HEK293 (cell line): ENCODE measurements at regions not wholly inside any gene's neighbourhood (a gene's known extent, or its start where the extent isn't known, plus 50 kb on each side); places are given as distances from the start of the nearest gene placed in this dataset.

Experiments used
- CTCF ChIA-PET: fragments of 350-600 bp; formaldehyde crosslinking; extraction: SDS; loops from one replicate; lab custom pipeline; 2021; ENCODE audit warnings: antibody characterized with exemption; lab: Yijun Ruan, JAX
- POLR2A ChIA-PET: fragments of 300-600 bp; formaldehyde crosslinking; extraction: SDS; loops from one replicate; lab custom pipeline; 2020; ENCODE audit warnings: antibody characterized with exemption, inconsistent platforms; lab: Yijun Ruan, JAX
- H3K27ac ChIP-seq: fragments of 200-500 bp; sonication (Bioruptor generic); 2 replicates; pipeline ENCODE4 v1.5.1; 2014; ENCODE audit warnings: low read depth, low read length, control low read depth, inconsistent platforms; ENCODE audit errors: extremely low read depth
- H3K36me3 ChIP-seq, 2 experiments: fragments of 200-500 bp in 1 of 2; sonication (Bioruptor generic) in 1 of 2; 1 replicate in 1 of 2; 2 replicates in 1 of 2; pipeline ENCODE4 v1.5.1; 2014 to 2017; ENCODE audit warnings: inconsistent platforms in 2 of 2, low read length in 2 of 2; ENCODE audit not compliant: control insufficient read depth in 2 of 2, insufficient read depth in 1 of 2
- H3K4me1 ChIP-seq: fragments of 200-500 bp; sonication (Bioruptor generic); 2 replicates; pipeline ENCODE4 v1.5.1; 2014; ENCODE audit warnings: mild to moderate bottlenecking, low read length, inconsistent platforms; ENCODE audit not compliant: control insufficient read depth, insufficient read depth
- H3K4me3 ChIP-seq: 2 replicates; pipeline ENCODE4 v1.5.1; 2011; ENCODE audit warnings: low read depth, mild to moderate bottlenecking, control low read depth, low read length, moderate library complexity
- H3K9me3 ChIP-seq: fragments of 200-500 bp; sonication (Bioruptor generic); 2 replicates; pipeline ENCODE4 v1.5.1; 2014; ENCODE audit warnings: low read depth, low read length, inconsistent platforms; ENCODE audit not compliant: control insufficient read depth, insufficient read depth
- BCL11B ChIP-seq: fragments of 450-650 bp; formaldehyde crosslinking; IDR thresholded peaks from 2 replicates; pipeline ENCODE4 v1.5.1; 2016; ENCODE audit warnings: low read depth, missing biosample characterization, missing genetic modification characterization
- GLI4 ChIP-seq: fragments of 450-650 bp; formaldehyde crosslinking; IDR thresholded peaks from 2 replicates; pipeline ENCODE4 v1.5.1; 2016; ENCODE audit warnings: missing biosample characterization, missing genetic modification characterization
- OVOL3 ChIP-seq: fragments of 450-650 bp; formaldehyde crosslinking; IDR thresholded peaks from 2 replicates; pipeline ENCODE4 v1.5.1; 2016; ENCODE audit warnings: missing biosample characterization, missing genetic modification characterization
- SETDB1 ChIP-seq: IDR thresholded peaks from one replicate; pipeline ENCODE4 v1.6.1; 2017; ENCODE audit warnings: mild to moderate bottlenecking, low read length, moderate library complexity, mixed read lengths; ENCODE audit not compliant: insufficient read length
- SP7 ChIP-seq: fragments of 450-650 bp; formaldehyde crosslinking; IDR thresholded peaks from 2 replicates; pipeline ENCODE4 v1.5.1; 2016; ENCODE audit warnings: missing biosample characterization, missing genetic modification characterization
- TRIM28 ChIP-seq: IDR thresholded peaks from 2 replicates; pipeline ENCODE4 v1.6.1; 2011; ENCODE audit warnings: low read length, control low read depth, borderline replicate concordance
- WT1 ChIP-seq: fragments of 450-650 bp; formaldehyde crosslinking; IDR thresholded peaks from 2 replicates; pipeline ENCODE4 v1.5.1; 2016; ENCODE audit warnings: missing biosample characterization, missing genetic modification characterization
- ZNF239 ChIP-seq: fragments of 450-650 bp; formaldehyde crosslinking; IDR thresholded peaks from 2 replicates; pipeline ENCODE4 v1.5.1; 2016; ENCODE audit warnings: missing biosample characterization, missing genetic modification characterization
- ZNF280C ChIP-seq: fragments of 450-650 bp; formaldehyde crosslinking; IDR thresholded peaks from 2 replicates; pipeline ENCODE4 v1.5.1; 2016; ENCODE audit warnings: missing biosample characterization, missing genetic modification characterization
- ZNF510 ChIP-seq: fragments of 450-650 bp; formaldehyde crosslinking; IDR thresholded peaks from 2 replicates; pipeline ENCODE4 v1.5.1; 2018; ENCODE audit warnings: mild to moderate bottlenecking, missing genetic modification characterization, missing biosample characterization; ENCODE audit not compliant: insufficient replicate concordance
- ZNF560 ChIP-seq: fragments of 450-650 bp; formaldehyde crosslinking; IDR thresholded peaks from 2 replicates; pipeline ENCODE4 v1.5.1; 2017; ENCODE audit warnings: missing biosample characterization, missing genetic modification characterization, borderline replicate concordance
- ZNF768 ChIP-seq: fragments of 450-650 bp; formaldehyde crosslinking; IDR thresholded peaks from 2 replicates; pipeline ENCODE4 v1.5.1; 2018; ENCODE audit warnings: missing biosample characterization, mild to moderate bottlenecking, missing genetic modification characterization
- ZNF791 ChIP-seq: fragments of 450-650 bp; formaldehyde crosslinking; IDR thresholded peaks from 2 replicates; pipeline ENCODE4 v1.5.1; 2016; ENCODE audit warnings: missing biosample characterization, missing genetic modification characterization
- ZNF837 ChIP-seq: fragments of 450-650 bp; formaldehyde crosslinking; IDR thresholded peaks from 2 replicates; pipeline ENCODE4 v1.5.1; 2016; ENCODE audit warnings: missing biosample characterization, missing genetic modification characterization
- TF ChIP-seq, protein P1 (sequence below): fragments of 450-650 bp; formaldehyde crosslinking; IDR thresholded peaks from 2 replicates; pipeline ENCODE4; 2016; ENCODE audit warnings: missing biosample characterization, missing genetic modification characterization
- TF ChIP-seq, protein P2 (sequence below): fragments of 450-650 bp; formaldehyde crosslinking; IDR thresholded peaks from 2 replicates; pipeline ENCODE4 v1.5.1; 2016; ENCODE audit warnings: missing biosample characterization, missing genetic modification characterization, borderline replicate concordance
- TF ChIP-seq, protein P3 (sequence below): fragments of 450-650 bp; formaldehyde crosslinking; IDR thresholded peaks from 2 replicates; pipeline ENCODE4 v1.5.1; 2016; ENCODE audit warnings: missing biosample characterization, missing genetic modification characterization

DNA sequence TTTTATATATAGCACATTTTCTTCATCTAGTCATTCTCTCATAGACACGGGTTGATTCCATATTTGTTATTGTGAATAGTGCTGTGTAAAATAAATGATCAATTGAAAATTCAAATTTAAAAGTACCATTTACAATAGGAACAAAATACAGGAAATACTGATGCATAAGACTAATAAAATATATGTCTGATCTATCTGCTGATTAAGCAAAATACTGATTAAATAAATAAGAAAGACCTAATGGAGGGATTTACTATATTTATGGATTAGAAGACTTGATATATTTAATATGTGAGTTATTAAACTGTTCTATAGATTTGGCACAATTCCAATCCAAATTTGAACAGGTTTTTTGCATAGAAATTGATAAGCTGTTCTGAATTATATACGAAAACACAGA, 1044.8 kb upstream of the ADGRL2 start:
- ChIA-PET POLR2A (no interaction called here), CTCF (no interaction called here)
- H3K27ac ChIP-seq, result no peak overlapping the region
- no peak overlapping the region for H3K4me3 ChIP-seq
- no peaks in the 10 kb centered on the region for H3K4me1 ChIP-seq
- no peak for TF ChIP-seq ZNF560 (tag by site-specific recombination)
- TF ChIP-seq WT1 (tag by site-specific recombination), result no peak
- TF ChIP-seq SP7 (tag by site-specific recombination), result no peak
- TF ChIP-seq ZNF837 (tag by site-specific recombination), result no peak
- no peak for TF ChIP-seq ZNF768 (tag by site-specific recombination)
- no peak for TF ChIP-seq TRIM28
- TF ChIP-seq, protein P1, sequence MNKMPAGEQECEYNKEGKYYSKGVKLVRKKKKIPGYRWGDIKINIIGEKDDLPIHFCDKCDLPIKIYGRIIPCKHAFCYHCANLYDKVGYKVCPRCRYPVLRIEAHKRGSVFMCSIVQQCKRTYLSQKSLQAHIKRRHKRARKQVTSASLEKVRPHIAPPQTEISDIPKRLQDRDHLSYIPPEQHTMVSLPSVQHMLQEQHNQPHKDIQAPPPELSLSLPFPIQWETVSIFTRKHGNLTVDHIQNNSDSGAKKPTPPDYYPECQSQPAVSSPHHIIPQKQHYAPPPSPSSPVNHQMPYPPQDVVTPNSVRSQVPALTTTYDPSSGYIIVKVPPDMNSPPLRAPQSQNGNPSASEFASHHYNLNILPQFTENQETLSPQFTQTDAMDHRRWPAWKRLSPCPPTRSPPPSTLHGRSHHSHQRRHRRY (tag by site-specific recombination), result no peak
- TF ChIP-seq, protein P2, sequence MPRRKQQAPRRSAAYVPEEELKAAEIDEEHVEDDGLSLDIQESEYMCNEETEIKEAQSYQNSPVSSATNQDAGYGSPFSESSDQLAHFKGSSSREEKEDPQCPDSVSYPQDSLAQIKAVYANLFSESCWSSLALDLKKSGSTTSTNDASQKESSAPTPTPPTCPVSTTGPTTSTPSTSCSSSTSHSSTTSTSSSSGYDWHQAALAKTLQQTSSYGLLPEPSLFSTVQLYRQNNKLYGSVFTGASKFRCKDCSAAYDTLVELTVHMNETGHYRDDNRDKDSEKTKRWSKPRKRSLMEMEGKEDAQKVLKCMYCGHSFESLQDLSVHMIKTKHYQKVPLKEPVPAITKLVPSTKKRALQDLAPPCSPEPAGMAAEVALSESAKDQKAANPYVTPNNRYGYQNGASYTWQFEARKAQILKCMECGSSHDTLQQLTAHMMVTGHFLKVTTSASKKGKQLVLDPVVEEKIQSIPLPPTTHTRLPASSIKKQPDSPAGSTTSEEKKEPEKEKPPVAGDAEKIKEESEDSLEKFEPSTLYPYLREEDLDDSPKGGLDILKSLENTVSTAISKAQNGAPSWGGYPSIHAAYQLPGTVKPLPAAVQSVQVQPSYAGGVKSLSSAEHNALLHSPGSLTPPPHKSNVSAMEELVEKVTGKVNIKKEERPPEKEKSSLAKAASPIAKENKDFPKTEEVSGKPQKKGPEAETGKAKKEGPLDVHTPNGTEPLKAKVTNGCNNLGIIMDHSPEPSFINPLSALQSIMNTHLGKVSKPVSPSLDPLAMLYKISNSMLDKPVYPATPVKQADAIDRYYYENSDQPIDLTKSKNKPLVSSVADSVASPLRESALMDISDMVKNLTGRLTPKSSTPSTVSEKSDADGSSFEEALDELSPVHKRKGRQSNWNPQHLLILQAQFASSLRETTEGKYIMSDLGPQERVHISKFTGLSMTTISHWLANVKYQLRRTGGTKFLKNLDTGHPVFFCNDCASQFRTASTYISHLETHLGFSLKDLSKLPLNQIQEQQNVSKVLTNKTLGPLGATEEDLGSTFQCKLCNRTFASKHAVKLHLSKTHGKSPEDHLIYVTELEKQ (tag by site-specific recombination), result no peak
- no peak for TF ChIP-seq ZNF510
- TF ChIP-seq ZNF239 (tag by site-specific recombination), result no peak
- no peak for TF ChIP-seq ZNF280C (tag by site-specific recombination)
- TF ChIP-seq OVOL3 (tag by site-specific recombination), result no peak
- TF ChIP-seq, protein P3, sequence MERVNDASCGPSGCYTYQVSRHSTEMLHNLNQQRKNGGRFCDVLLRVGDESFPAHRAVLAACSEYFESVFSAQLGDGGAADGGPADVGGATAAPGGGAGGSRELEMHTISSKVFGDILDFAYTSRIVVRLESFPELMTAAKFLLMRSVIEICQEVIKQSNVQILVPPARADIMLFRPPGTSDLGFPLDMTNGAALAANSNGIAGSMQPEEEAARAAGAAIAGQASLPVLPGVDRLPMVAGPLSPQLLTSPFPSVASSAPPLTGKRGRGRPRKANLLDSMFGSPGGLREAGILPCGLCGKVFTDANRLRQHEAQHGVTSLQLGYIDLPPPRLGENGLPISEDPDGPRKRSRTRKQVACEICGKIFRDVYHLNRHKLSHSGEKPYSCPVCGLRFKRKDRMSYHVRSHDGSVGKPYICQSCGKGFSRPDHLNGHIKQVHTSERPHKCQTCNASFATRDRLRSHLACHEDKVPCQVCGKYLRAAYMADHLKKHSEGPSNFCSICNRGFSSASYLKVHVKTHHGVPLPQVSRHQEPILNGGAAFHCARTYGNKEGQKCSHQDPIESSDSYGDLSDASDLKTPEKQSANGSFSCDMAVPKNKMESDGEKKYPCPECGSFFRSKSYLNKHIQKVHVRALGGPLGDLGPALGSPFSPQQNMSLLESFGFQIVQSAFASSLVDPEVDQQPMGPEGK (tag by site-specific recombination), result no peak
- no peaks in the 10 kb centered on the region for H3K36me3 ChIP-seq
- no peaks in the 10 kb centered on the region for H3K9me3 ChIP-seq

- TF ChIP-seq GLI4 (tag by site-specific recombination) (no peak), SETDB1 (peak; percentile 62), ZNF791 (tag by site-specific recombination) (peak; percentile 77; the same call in 1 of the 2 replicates), BCL11B (tag by site-specific recombination) (no peak)
- POLR2A ChIA-PET, result no interaction called here
- H3K4me1 ChIP-seq, result no peaks in the 10 kb centered on the region
Measured at GRCh38 chr1:80751204-80751603, 1049.5 kb upstream of the ADGRL2 start.

More at GRCh38 chr1:80751204-80751603, 1049.5 kb upstream of the ADGRL2 start:
- H3K36me3 ChIP-seq, result no peaks in the 10 kb centered on the region
- H3K27ac ChIP-seq, result no peak overlapping the region
- CTCF ChIA-PET, result no interaction called here
- no peak overlapping the region for H3K4me3 ChIP-seq
- no peaks in the 10 kb centered on the region for H3K9me3 ChIP-seq
